GM12892 (cell line): ENCODE measurements at regions not wholly inside any gene's neighbourhood (a gene's known extent, or its start where the extent isn't known, plus 50 kb on each side); places are given as distances from the start of the nearest gene placed in this dataset.

Experiments used
- DNase-seq: peaks from one replicate; pipeline ENCODE4 v3.0.0; 2011; ENCODE audit not compliant: insufficient read length
- FAIRE-seq: peaks from 2 replicates; lab custom pipeline; 2011; peaks lifted over from hg19 to GRCh38; lab: Jason Lieb, UNC
- POLR2A ChIP-seq: IDR thresholded peaks from 2 replicates; pipeline ENCODE4 v1.6.1; 2011; ENCODE audit warnings: low read depth, low read length, control low read depth
- POLR2AphosphoS5 ChIP-seq: IDR thresholded peaks from 2 replicates; pipeline ENCODE4 v1.6.1; 2011; ENCODE audit warnings: low read depth, low read length, control low read depth
- TAF1 ChIP-seq: IDR thresholded peaks from 2 replicates; pipeline ENCODE4 v1.6.1; 2011; ENCODE audit warnings: low read depth, mild to moderate bottlenecking, control low read depth, low read length, borderline replicate concordance

DNA sequence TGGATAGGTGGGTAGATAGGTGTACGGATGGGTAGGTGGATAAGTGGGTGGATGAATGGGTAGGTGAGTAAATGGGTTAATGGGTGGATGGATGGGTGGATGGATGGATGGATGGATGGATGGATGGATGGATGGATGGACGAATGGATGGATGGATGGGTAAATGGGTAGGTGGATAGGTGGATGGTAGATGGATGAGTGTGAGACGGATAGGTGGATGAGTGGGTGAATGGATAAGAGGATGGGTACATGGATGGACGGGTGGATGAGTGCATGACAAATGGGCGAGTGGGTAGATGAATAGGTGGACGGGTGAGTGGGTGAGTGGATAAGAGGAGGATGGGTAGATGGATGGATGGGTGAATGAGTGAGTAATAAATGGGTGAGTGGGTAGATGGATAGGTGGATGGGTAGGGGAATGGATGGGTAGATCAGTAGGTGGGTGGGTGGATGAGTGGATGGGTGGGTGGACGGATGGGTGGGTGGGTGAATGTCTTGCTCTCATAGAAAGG is 179.2 kb downstream of the FGF18 start:
- DNase-seq, result no peak
- TF ChIP-seq POLR2AphosphoS5 (no peak), TAF1 (no peak), POLR2A (no peak)
- no peak for FAIRE-seq

DNA sequence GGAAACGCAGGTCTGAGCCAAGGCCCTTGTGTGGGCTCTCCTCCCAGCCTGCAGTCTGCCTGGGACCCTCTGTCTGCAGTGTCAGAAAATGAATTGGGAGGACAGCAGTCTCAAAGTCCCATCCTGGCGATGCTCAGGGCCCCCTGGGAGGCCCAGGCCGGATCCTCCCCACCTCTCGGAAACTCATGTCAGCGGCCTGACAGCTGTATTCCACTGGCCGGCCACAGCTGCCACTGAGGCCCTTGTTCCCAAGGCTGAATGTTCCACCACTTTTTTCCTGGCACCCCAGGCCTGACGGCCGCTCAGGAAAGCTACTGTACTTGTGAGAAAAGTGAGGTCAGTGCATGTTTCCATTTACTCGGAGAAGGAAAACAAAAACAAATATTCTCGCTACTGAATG is 180.0 kb downstream of the FGF18 start:
- DNase-seq, result no peak
- TF ChIP-seq TAF1, result no peak
- no peak for TF ChIP-seq POLR2AphosphoS5
- TF ChIP-seq POLR2A, result no peak
- no peak for FAIRE-seq

- no peak for TF ChIP-seq POLR2A
- no peak for TF ChIP-seq POLR2AphosphoS5
- no peak for TF ChIP-seq TAF1
- no peak for FAIRE-seq
- no peak for DNase-seq
Measured at GRCh38 chr5:171599957-171600612, 180.6 kb downstream of the FGF18 start.

GRCh38 chr5:171600741-171601265 is 181.4 kb downstream of the FGF18 start:
- FAIRE-seq, result no peak
- TF ChIP-seq POLR2A (no peak), TAF1 (no peak), POLR2AphosphoS5 (no peak)
- no peak for DNase-seq

DNA sequence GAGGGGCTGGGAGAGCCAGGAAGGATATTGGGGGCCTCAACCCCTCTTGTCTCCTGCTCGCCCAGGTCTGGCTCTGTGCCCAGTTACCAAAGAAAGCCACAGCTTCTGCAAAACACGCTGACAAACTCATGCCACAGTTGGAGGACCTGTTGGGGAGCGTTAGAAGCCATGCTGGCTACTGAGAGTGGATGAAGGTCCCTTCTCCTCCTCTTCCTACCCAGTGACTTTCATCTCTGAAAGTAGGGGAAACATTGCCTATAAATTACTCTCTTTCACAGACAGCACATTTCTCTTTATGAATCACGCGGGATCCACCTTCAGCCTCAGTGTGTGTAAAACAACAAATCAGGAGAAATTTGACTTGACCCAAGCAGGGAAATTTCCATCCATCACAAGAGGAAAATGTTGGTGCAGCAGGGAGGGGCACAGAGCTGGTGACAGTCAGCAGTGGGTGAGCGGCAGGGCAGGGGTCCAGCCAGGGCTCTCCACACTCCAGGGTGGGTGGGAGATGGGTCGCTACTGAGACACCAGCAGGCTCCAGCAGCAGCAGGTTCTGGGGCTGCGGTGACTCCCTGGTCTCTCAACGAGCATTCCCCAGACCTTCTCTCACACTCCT is 181.9 kb downstream of the FGF18 start:
- DNase-seq (no peak), FAIRE-seq (no peak)
- no peak for TF ChIP-seq TAF1
- TF ChIP-seq POLR2A, result no peak
- TF ChIP-seq POLR2AphosphoS5, result no peak

GRCh38 chr5:171603591-171603990 is 182.0 kb upstream of the SMIM23 start:
- DNase-seq (no peak), FAIRE-seq (no peak)
- TF ChIP-seq TAF1 (no peak), POLR2AphosphoS5 (no peak), POLR2A (no peak)

GRCh38 chr5:171604195-171604594 is 181.4 kb upstream of the SMIM23 start:
- DNase-seq (no peak), FAIRE-seq (no peak)
- no peak for TF ChIP-seq POLR2A
- no peak for TF ChIP-seq POLR2AphosphoS5
- no peak for TF ChIP-seq TAF1

DNA sequence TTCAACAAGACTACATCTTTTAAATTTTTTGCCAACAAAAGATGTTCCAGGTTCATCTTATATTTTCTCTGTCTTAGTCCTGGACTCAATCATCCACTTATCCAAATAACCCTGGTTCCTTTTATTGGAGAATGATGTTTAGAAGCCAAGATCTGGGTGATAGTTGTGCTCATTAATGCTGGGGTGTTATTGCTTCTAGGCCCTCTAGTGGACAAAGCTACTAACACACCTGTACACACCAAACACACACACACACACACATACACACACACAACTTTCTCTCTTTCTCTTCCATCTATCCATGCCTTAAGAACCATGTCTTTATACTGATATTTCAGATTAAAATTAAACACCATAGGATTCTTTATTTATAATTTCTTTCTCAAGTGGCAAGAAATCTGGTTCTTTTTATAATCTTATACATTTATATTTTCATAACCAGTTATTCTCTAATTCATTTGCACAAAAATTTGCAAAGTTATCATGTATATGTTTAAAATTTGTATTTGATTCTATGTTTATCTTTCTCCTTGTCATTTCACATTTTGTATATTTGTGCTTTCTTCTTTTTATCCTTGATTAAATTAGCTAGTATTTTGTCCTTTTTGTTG is 179.1 kb upstream of the SMIM23 start:
- TF ChIP-seq POLR2AphosphoS5 (no peak), POLR2A (no peak), TAF1 (no peak)
- DNase-seq (no peak), FAIRE-seq (peak; percentile 60)

DNA sequence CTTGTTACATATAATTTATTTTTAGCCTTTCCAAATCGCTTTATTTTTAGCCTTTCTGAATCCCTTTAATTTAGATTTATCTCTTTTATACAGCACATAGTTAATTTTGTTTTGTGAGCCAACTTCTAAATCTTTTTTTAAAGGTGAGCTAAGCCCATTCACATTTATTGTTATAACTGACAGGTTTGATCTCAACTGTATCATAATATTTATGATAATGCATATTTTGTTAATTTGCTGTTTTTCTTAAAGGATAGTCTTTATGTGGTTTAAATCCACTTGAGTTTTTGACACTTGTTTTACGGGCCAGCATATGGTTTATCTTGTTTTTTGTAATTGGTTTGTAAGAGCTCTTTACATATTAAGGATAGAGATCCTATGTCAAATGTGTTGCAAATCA is 177.8 kb upstream of the SMIM23 start:
- no peak for FAIRE-seq

DNA sequence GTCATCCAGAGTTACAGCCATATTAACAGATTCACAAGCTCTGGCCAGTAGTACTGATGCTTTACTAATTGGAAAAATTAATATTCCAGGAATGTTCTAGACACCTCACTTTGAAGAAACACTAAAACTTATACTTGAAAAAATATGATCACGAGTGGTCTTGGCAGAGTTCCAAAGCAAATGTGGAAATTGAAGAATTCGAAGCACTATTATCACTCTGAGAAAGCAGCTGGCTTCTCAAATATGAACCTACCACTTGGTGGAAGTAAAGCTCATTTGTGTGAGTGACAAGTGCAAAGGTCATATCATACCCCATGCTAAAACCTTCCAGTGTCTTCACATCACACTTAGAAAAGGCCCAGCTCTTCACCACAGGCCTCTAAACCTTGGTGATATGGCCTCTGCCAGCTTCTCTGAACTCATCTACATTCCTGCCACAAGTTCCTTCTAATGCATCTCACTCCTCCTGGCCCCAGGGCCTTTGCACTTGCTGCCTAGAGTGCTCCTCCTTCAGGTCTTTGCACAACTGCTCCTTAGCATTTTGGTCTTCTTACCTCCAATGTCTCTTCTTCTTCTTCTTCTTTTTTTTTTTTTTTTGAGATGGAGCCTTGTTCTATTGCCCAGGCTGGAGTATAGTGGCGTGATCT is 175.7 kb upstream of the SMIM23 start:
- DNase-seq (no peak), FAIRE-seq (no peak)
- TF ChIP-seq POLR2A (no peak), TAF1 (no peak), POLR2AphosphoS5 (no peak)

More for the DNA sequence above, 177.8 kb upstream of the SMIM23 start:
- no peak for DNase-seq
- TF ChIP-seq TAF1 (no peak), POLR2AphosphoS5 (no peak), POLR2A (no peak)

DNA sequence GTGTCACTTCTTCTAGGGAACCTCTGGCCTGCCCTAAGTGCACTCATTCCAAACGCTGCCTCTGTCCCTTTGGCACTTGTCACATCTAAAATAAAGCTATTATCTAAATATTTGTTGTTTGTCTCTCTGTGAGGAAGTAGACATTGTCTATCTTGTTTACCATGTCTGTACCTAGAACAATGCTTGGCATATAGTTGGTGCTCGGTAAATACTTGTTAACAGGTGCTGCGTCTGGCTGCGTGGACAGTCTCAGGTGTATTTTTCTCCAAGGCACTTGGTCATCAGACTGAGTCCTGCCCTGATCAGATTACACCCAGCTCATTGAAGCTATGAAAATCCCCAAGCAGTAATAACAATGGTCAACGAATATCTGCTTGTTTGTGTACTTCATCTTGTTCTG is 174.9 kb upstream of the SMIM23 start:
- FAIRE-seq (no peak), DNase-seq (no peak)
- TF ChIP-seq TAF1, result no peak
- TF ChIP-seq POLR2A, result no peak
- no peak for TF ChIP-seq POLR2AphosphoS5
